ENCODE measurements at regions not wholly inside any gene's neighbourhood (a gene's known extent, or its start where the extent isn't known, plus 50 kb on each side); places are given as distances from the start of the nearest gene placed in this dataset.

DNA sequence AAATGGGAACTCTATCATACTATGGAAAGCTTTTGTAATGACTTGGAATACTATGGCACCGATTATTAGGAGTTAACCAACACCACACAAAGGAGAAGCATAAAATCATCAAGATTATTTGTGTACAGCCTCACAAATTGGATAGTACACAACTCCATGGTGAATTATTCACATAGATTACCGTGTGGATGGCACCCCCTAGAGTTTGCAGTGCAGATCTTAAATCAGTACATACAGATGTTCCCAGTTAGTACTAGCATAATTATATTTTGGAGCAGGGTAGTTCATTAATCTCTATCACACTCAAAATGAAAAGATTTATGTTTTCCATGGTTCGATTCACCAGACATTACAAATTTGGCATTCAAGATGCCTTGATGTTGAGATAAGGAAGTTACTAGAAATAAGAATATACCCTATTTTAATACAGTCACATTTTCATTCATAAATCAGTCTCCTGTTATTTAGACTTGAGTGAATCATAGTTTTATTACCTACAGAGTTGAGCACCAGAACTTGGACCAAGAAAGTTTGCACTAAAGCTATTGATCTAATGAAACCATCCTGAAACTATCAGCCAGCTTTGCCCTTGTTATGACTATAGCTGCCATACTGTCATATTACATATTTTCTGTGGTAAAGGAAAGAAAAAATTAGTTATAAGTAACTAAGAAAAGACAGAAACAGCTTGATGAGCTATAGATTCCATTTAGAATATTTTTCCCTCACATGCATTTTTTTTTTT is 531.8 kb downstream of the GLUD2 start:
- H3K9me3 ChIP-seq = peaks cover 0 to 3% (median 0%) of the 10 kb centered on the region in 8 donors
- no peak overlapping the region for H3K27ac ChIP-seq
- DNase-seq = no peak
- H3K36me3 ChIP-seq = no peaks in the 10 kb centered on the region
- TF ChIP-seq, protein P1, sequence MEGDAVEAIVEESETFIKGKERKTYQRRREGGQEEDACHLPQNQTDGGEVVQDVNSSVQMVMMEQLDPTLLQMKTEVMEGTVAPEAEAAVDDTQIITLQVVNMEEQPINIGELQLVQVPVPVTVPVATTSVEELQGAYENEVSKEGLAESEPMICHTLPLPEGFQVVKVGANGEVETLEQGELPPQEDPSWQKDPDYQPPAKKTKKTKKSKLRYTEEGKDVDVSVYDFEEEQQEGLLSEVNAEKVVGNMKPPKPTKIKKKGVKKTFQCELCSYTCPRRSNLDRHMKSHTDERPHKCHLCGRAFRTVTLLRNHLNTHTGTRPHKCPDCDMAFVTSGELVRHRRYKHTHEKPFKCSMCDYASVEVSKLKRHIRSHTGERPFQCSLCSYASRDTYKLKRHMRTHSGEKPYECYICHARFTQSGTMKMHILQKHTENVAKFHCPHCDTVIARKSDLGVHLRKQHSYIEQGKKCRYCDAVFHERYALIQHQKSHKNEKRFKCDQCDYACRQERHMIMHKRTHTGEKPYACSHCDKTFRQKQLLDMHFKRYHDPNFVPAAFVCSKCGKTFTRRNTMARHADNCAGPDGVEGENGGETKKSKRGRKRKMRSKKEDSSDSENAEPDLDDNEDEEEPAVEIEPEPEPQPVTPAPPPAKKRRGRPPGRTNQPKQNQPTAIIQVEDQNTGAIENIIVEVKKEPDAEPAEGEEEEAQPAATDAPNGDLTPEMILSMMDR (IDR thresholded peaks at IDR 0.05 in 8 of 11, conservative IDR thresholded peaks at IDR 0.05 in 3 of 11) = peak in 1 of 11 experiments; percentile 17
- TF ChIP-seq POLR2AphosphoS5 (IDR thresholded peaks at IDR 0.05) = no peak
- H3K27me3 ChIP-seq (replicated peaks in 1 of 7) = no peaks in the 10 kb centered on the region
- intact Hi-C loops (cut with DNase I; ENCODE audit: low total_unique reads) = no loop called here
- H3K4me1 ChIP-seq = no peaks in the 10 kb centered on the region
- no peak overlapping the region for H3K4me3 ChIP-seq
- 16 to 25% (median 17%) methylated on average over 3 of the region's 3 CpGs for WGBS, 5 donors

DNA sequence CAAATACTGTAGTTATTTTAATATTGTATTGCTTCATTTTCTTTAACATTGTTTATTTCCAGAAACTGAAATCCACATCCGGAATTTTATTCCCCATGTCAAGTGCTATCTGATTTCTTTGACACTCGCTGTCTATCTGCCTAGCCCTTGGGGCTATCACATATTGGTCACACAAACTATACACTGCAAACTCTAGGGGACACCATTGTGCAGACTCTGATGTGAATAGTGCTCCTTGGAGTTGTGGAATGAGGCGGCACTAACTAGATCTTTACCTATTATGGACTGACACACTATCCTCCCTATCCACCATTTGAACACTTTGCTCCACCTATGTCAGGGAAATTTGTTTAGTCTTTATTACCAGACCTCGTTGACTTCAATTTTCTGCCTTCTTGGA is 534.5 kb downstream of the GLUD2 start:
- Histone ChIP-seq H3K4me1 (no peaks in the 10 kb centered on the region), H3K36me3 (no peaks in the 10 kb centered on the region), H3K4me3 (no peak overlapping the region), H3K27me3 (replicated peaks in 1 of 7) (no peaks in the 10 kb centered on the region), H3K9me3 (no peaks in the 10 kb centered on the region), H3K27ac (no peak overlapping the region)
- 43 to 58% (median 53%) methylated on average over 4 of the region's 4 CpGs for WGBS, 5 donors
- TF ChIP-seq POLR2A (IDR thresholded peaks at IDR 0.05) = no peak
- TF ChIP-seq, protein P1 (IDR thresholded peaks at IDR 0.05 in 8 of 11, conservative IDR thresholded peaks at IDR 0.05 in 3 of 11) = no peak
- TF ChIP-seq POLR2AphosphoS5 (IDR thresholded peaks at IDR 0.05) = no peak
- DNase-seq = no peak
- intact Hi-C loops (cut with DNase I; ENCODE audit: low total_unique reads) = no loop called here

DNA sequence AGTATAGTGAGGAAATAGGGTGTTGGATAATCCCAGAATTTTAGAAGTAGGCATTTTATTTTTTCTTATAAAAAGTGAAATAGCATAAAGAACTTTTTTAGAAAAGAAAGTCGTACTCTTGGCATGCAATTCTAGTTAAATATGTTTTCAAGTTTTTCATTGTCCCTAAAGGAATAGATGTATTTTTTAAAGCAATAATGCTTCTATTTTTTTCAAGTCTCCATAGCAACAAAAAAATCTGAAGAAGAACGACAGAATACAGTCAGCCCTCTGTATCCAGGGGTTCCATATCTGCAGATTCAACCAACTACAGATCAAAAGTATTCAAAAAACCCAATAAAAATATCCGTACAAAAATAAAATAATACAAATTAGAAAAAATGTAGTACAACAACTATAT is 538.2 kb downstream of the GLUD2 start:
- H3K27me3 ChIP-seq (replicated peaks in 1 of 7) = no peaks in the 10 kb centered on the region
- TF ChIP-seq, protein P1 (IDR thresholded peaks at IDR 0.05 in 8 of 11, conservative IDR thresholded peaks at IDR 0.05 in 3 of 11) = no peak
- TF ChIP-seq POLR2AphosphoS5 (IDR thresholded peaks at IDR 0.05) (no peak), POLR2A (IDR thresholded peaks at IDR 0.05) (no peak)
- H3K4me1 ChIP-seq = no peaks in the 10 kb centered on the region
- no peak for DNase-seq
- no peaks in the 10 kb centered on the region for H3K9me3 ChIP-seq
- no peak overlapping the region for H3K27ac ChIP-seq
- intact Hi-C loops (cut with DNase I; ENCODE audit: low total_unique reads) = no loop called here
- no peaks in the 10 kb centered on the region for H3K36me3 ChIP-seq
- WGBS, 5 donors = 50 to 84% (median 80%) methylated on average over 3 of the region's 3 CpGs
- H3K4me3 ChIP-seq = no peak overlapping the region

DNA sequence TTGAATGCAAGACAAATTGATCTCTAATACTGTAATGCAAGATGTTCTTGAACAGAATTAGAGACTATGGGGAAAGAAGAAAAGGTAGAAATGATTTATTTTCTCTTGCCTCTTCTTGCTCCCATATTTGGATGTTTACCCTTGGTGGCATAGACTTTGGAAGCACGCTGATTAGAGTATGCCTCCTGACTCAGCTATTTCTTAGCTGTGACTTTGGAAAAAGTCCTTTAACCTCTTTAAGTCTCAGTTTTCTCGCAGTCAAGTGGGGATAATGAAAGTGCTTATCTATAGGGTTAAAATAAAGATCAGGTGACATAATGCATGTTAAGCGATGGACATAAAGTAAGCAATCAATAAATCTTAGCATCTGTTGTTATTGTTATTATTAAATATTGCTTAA is 545.5 kb downstream of the GLUD2 start:
- TF ChIP-seq POLR2A (IDR thresholded peaks at IDR 0.05) = no peak
- TF ChIP-seq, protein P1 (IDR thresholded peaks at IDR 0.05 in 8 of 11, conservative IDR thresholded peaks at IDR 0.05 in 3 of 11) = no peak
- no peak for TF ChIP-seq POLR2AphosphoS5 (IDR thresholded peaks at IDR 0.05)
- no peaks in the 10 kb centered on the region for H3K9me3 ChIP-seq
- no peaks in the 10 kb centered on the region for H3K4me1 ChIP-seq
- 73 to 89% (median 79%) methylated on average over 3 of the region's 3 CpGs for WGBS, 5 donors
- intact Hi-C loops (cut with DNase I; ENCODE audit: low total_unique reads) = no loop called here
- no peak overlapping the region for H3K4me3 ChIP-seq
- H3K27me3 ChIP-seq (replicated peaks in 1 of 7) = no peaks in the 10 kb centered on the region
- DNase-seq = no peak
- H3K36me3 ChIP-seq = no peaks in the 10 kb centered on the region
- H3K27ac ChIP-seq = no peak overlapping the region

Measured in spleen (tissue), 11 donors.